HG03571 (cell line): ENCODE measurements at regions not wholly inside any gene's neighbourhood (a gene's known extent, or its start where the extent isn't known, plus 50 kb on each side); places are given as distances from the start of the nearest gene placed in this dataset.

Source experiments
- ATAC-seq: cut with Tn5 transposase; IDR thresholded peaks from one replicate; pipeline ENCODE4 v1.9.1; 2021; ENCODE audit not compliant: unreplicated experiment

- ATAC-seq = no peak
Observed at GRCh38 chr16:85502357-85502756, 110.8 kb upstream of the GSE1 start.

- no peak for ATAC-seq
Observed at GRCh38 chr16:85503679-85504231, 109.4 kb upstream of the GSE1 start.

GRCh38 chr16:85504242-85504641 lies 108.9 kb upstream of the GSE1 start:
- no peak for ATAC-seq

GRCh38 chr16:85505794-85506634 lies 107.1 kb upstream of the GSE1 start:
- ATAC-seq = no peak

GRCh38 chr16:85506635-85506911 lies 106.5 kb upstream of the GSE1 start:
- ATAC-seq = no peak

GRCh38 chr16:85507342-85507741 lies 105.8 kb upstream of the GSE1 start:
- no peak for ATAC-seq

- no peak for ATAC-seq
Observed at GRCh38 chr16:85508388-85508787, 104.7 kb upstream of the GSE1 start.

- no peak for ATAC-seq
Observed at GRCh38 chr16:85508993-85509392, 104.1 kb upstream of the GSE1 start.

- ATAC-seq = no peak
Observed at GRCh38 chr16:85510041-85510659, 103.0 kb upstream of the GSE1 start.

- no peak for ATAC-seq
Observed at GRCh38 chr16:85511938-85512807, 100.9 kb upstream of the GSE1 start.

GRCh38 chr16:85512808-85513115 lies 100.4 kb upstream of the GSE1 start:
- ATAC-seq = no peak

- no peak for ATAC-seq
Observed at GRCh38 chr16:85513180-85513579, 99.9 kb upstream of the GSE1 start.

- ATAC-seq = no peak
Observed at GRCh38 chr16:85513649-85514048, 99.5 kb upstream of the GSE1 start.

- no peak for ATAC-seq
Observed at GRCh38 chr16:85514295-85514597, 98.9 kb upstream of the GSE1 start.

- ATAC-seq = no peak
Observed at GRCh38 chr16:85514598-85515318, 98.4 kb upstream of the GSE1 start.

- no peak for ATAC-seq
Observed at GRCh38 chr16:85515319-85515745, 97.8 kb upstream of the GSE1 start.

GRCh38 chr16:85515830-85516397 lies 97.2 kb upstream of the GSE1 start:
- no peak for ATAC-seq

- ATAC-seq = no peak
Observed at GRCh38 chr16:85517154-85517553, 96.0 kb upstream of the GSE1 start.

GRCh38 chr16:85517563-85518179 lies 95.5 kb upstream of the GSE1 start:
- ATAC-seq = no peak

- ATAC-seq = no peak
Observed at GRCh38 chr16:85518398-85519049, 94.6 kb upstream of the GSE1 start.
